Tibial nerve (tissue), 4 donors: ENCODE measurements at regions not wholly inside any gene's neighbourhood (a gene's known extent, or its start where the extent isn't known, plus 50 kb on each side); places are given as distances from the start of the nearest gene placed in this dataset.

Experiments
- CTCF ChIP-seq, 5 experiments: fragments of 200-600 bp in 3 of 5; fragments of 450-650 bp in 2 of 5; sonication (generic) in 3 of 5; IDR thresholded peaks; one replicate each; pipeline ENCODE4 v1.5.1; 2016 to 2019; ENCODE audit warnings: antibody characterized with exemption in 5 of 5, mild to moderate bottlenecking in 3 of 5, moderate library complexity in 2 of 5
- EP300 ChIP-seq, 2 donors: sonication (generic); formaldehyde crosslinking; IDR thresholded peaks; one replicate each; pipeline ENCODE4 v1.6.1; 2017; ENCODE audit warnings: antibody characterized with exemption in 2 of 2, mild to moderate bottlenecking in 1 of 2
- POLR2A ChIP-seq, 2 donors: fragments of 450-650 bp; IDR thresholded peaks; one replicate each; pipeline ENCODE4 v1.6.1; 2017; ENCODE audit warnings: antibody characterized with exemption in 2 of 2, mild to moderate bottlenecking in 2 of 2, moderate library complexity in 2 of 2

DNA sequence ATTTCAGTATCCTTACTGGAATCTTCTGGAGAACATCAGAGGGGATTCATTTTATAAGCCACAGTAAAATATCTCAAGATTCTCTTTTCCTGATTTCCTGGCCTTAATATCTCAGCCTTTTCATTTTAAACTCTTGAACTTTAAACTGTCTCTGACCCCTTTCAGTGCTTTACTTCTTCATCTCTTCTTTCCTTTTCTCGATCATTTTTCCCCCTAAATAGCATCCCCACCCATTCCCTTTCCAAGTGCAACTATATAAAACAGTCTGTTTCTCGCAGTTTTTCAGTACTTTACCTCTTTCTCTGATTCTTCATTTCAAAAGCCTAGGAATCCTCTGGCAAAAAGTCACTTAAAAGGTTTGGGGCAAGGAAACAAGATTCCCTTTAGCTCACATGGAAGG lies 80.5 kb downstream of the PALM2AKAP2 start:
- TF ChIP-seq POLR2A (IDR thresholded peaks at IDR 0.05), result no peak
- no peak for TF ChIP-seq CTCF (IDR thresholded peaks at IDR 0.05)
- no peak for TF ChIP-seq EP300 (IDR thresholded peaks at IDR 0.05)
